Suprapubic skin (tissue), 4 donors: ENCODE measurements at regions not wholly inside any gene's neighbourhood (a gene's known extent, or its start where the extent isn't known, plus 50 kb on each side); places are given as distances from the start of the nearest gene placed in this dataset.
A peak's percentile ranks its signal among the peaks of the same experiment; 100 is the strongest.

Experiments
- DNase-seq, 2 donors: peaks; one replicate each; pipeline ENCODE4 v3.0.0-alpha.2; 2019; ENCODE audit warnings: low spot score in 2 of 2
- H3K27ac ChIP-seq: fragments of 200-600 bp; sonication (generic); one replicate; pipeline ENCODE4 v1.5.1; 2019
- H3K27me3 ChIP-seq: fragments of 200-600 bp; sonication (generic); one replicate; pipeline ENCODE4 v1.5.1; 2019
- H3K36me3 ChIP-seq: fragments of 200-600 bp; sonication (generic); one replicate; pipeline ENCODE4 v1.5.1; 2019
- H3K4me1 ChIP-seq: fragments of 200-600 bp; sonication (generic); one replicate; pipeline ENCODE4 v1.5.1; 2019
- H3K4me3 ChIP-seq: fragments of 200-600 bp; sonication (generic); one replicate; pipeline ENCODE4 v1.5.1; 2019; ENCODE audit warnings: mild to moderate bottlenecking
- H3K9me3 ChIP-seq: fragments of 200-600 bp; sonication (generic); one replicate; pipeline ENCODE4 v1.5.1; 2019
- EP300 ChIP-seq: sonication (generic); formaldehyde crosslinking; IDR thresholded peaks from one replicate; pipeline ENCODE4 v1.6.1; 2017; ENCODE audit warnings: antibody characterized with exemption
- POLR2A ChIP-seq, 2 donors: fragments of 450-650 bp; IDR thresholded peaks; one replicate each; pipeline ENCODE4 v1.6.1; 2017; ENCODE audit warnings: antibody characterized with exemption in 2 of 2, mild to moderate bottlenecking in 2 of 2, moderate library complexity in 2 of 2
- POLR2AphosphoS5 ChIP-seq, 3 donors: sonication (generic); formaldehyde crosslinking; IDR thresholded peaks; one replicate each; pipeline ENCODE4 v1.6.1; 2017; ENCODE audit warnings: antibody characterized with exemption in 3 of 3
- WGBS: methylation state at CpG from one replicate; pipeline ENCODE4 v1.1.5; 2018; 5-methylcytosine and 5-hydroxymethylcytosine counted together
- TF ChIP-seq, protein P1 (sequence below), 2 donors: fragments of 200-600 bp in 1 of 2; fragments of 450-650 bp in 1 of 2; sonication (generic) in 1 of 2; IDR thresholded peaks; one replicate each; pipeline ENCODE4 v1.5.1; 2016 to 2019; ENCODE audit warnings: antibody characterized with exemption in 2 of 2, mild to moderate bottlenecking in 1 of 2, moderate library complexity in 1 of 2

DNA sequence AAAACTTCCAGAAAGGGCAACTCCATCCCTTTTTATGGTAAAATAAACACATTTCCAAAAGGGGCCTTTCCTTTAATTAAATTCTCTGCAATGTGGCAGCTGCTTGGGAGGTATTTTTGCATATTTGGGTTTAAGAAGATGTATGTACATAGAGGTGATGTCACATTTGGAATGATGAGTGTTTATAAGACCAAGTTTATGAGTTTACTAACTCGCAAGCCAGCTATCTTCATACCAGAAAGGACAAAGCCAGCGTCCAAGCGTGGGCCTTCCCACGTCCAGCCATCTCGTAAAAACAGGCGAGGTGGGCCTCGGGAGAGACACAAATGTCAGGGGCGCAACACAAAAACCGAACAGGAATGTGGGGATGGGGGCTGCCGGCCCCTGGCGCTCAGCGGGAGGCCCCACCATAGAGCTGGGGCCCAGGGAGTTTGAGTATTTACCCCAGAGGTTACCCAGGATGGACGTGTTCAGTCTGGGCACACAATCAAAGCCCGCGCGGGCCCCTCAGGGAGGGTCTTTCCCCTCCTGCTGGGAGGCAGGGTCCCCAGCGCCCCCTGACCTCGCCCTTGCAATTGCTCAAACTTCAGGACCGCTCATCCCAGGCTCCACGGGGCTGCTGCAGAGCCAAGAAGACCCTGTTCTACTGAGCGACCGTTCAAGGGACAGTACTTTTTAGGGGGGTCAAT, 137.3 kb downstream of the TWIST2 start:
- no peak overlapping the region for H3K27ac ChIP-seq
- DNase-seq = no peak
- peaks cover 3% of the 10 kb centered on the region for H3K27me3 ChIP-seq
- H3K4me1 ChIP-seq = no peaks in the 10 kb centered on the region
- H3K9me3 ChIP-seq = no peaks in the 10 kb centered on the region
- TF ChIP-seq POLR2AphosphoS5 (IDR thresholded peaks at IDR 0.05) = no peak
- H3K4me3 ChIP-seq = no peak overlapping the region
- 88% methylated on average over 17 of the region's 22 CpGs for WGBS
- no peaks in the 10 kb centered on the region for H3K36me3 ChIP-seq

DNA sequence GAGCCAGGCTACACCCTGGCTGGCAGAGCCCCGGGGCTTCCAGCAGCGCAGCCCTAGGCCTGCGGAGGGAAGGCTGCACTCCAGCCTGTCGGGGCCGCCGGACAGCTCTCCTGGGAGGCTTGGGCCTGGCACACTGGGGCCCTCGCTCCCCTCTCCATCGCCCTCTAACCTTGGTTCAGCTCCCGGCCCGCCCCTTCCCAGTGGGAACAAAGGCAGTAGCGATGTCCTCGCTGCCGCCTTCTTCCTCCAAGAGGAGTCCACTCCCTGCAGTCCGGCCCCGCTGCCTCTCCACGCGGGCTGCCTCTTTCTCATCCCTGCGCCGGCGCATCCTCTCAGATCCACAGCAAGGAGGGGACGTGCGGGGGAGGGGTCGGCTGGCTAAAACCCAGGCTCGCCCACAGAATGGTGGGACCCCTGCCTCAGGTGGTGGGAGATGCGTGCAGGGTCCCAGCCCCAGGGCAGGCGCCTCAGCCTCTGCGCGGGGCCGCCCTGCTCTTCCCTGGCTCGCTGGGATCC, 138.1 kb downstream of the TWIST2 start:
- Histone ChIP-seq H3K27ac (no peak overlapping the region), H3K27me3 (peaks cover 3% of the 10 kb centered on the region), H3K36me3 (no peaks in the 10 kb centered on the region), H3K4me3 (no peak overlapping the region), H3K4me1 (no peaks in the 10 kb centered on the region), H3K9me3 (no peaks in the 10 kb centered on the region)
- DNase-seq = peak in 1 of 2 donors; percentile 57
- TF ChIP-seq EP300 = no peak
- no peak for TF ChIP-seq POLR2A (IDR thresholded peaks at IDR 0.05)
- TF ChIP-seq POLR2AphosphoS5 (IDR thresholded peaks at IDR 0.05) = no peak
- TF ChIP-seq, protein P1, sequence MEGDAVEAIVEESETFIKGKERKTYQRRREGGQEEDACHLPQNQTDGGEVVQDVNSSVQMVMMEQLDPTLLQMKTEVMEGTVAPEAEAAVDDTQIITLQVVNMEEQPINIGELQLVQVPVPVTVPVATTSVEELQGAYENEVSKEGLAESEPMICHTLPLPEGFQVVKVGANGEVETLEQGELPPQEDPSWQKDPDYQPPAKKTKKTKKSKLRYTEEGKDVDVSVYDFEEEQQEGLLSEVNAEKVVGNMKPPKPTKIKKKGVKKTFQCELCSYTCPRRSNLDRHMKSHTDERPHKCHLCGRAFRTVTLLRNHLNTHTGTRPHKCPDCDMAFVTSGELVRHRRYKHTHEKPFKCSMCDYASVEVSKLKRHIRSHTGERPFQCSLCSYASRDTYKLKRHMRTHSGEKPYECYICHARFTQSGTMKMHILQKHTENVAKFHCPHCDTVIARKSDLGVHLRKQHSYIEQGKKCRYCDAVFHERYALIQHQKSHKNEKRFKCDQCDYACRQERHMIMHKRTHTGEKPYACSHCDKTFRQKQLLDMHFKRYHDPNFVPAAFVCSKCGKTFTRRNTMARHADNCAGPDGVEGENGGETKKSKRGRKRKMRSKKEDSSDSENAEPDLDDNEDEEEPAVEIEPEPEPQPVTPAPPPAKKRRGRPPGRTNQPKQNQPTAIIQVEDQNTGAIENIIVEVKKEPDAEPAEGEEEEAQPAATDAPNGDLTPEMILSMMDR (IDR thresholded peaks at IDR 0.05) = no peak
- 84% methylated on average over 12 of the region's 30 CpGs for WGBS

DNA sequence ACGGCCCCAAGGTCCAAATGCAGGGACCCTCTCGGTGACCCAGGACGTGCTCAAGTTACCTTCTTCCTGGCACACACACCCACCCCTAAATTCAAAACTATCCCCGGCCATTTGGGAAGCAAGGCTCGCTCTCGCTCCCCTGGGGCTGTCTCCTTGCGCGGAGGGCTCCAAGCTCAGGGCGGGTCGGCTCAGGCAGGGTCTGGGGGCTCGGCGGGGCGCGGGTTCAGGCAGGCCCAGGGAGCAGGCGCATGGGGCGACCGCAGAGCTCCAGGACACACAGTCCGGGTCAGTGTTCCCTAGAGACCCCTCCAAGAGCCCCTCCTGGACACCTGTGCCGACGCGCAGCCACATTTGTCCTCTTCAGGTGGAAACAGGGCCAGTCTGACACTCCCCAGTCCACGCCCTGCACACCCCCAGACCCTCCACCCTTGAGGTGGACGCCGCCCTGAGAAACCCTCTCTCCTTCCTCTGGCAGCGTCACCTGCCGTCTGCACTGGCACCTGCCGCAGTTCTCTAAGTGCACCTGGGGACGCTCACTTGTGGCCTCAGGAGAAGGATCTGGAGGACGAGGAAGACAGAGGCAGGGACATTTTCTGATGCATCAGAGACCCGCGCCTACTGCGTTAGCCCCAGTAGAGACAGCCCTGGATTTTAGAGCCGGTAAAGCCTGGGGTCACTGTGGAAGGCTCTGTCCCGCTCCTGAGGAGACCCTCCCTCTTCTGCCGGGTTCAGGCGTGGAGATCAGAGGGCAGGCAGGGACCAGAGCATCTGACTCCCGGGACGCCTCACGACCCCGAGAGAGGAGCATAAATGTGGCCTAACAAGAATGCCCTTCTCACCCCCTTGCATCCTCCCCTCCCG, 138.8 kb downstream of the TWIST2 start:
- DNase-seq = peak in 1 of 2 donors; percentile 54
- peaks cover 3% of the 10 kb centered on the region for H3K27me3 ChIP-seq
- no peaks in the 10 kb centered on the region for H3K4me1 ChIP-seq
- H3K27ac ChIP-seq = no peak overlapping the region
- 83% methylated on average over 17 of the region's 41 CpGs for WGBS
- TF ChIP-seq POLR2AphosphoS5 (IDR thresholded peaks at IDR 0.05) (no peak), EP300 (no peak), POLR2A (IDR thresholded peaks at IDR 0.05) (no peak)
- TF ChIP-seq, protein P1 (IDR thresholded peaks at IDR 0.05) = no peak
- H3K36me3 ChIP-seq = no peaks in the 10 kb centered on the region
- H3K4me3 ChIP-seq = no peak overlapping the region
- H3K9me3 ChIP-seq = no peaks in the 10 kb centered on the region

DNA sequence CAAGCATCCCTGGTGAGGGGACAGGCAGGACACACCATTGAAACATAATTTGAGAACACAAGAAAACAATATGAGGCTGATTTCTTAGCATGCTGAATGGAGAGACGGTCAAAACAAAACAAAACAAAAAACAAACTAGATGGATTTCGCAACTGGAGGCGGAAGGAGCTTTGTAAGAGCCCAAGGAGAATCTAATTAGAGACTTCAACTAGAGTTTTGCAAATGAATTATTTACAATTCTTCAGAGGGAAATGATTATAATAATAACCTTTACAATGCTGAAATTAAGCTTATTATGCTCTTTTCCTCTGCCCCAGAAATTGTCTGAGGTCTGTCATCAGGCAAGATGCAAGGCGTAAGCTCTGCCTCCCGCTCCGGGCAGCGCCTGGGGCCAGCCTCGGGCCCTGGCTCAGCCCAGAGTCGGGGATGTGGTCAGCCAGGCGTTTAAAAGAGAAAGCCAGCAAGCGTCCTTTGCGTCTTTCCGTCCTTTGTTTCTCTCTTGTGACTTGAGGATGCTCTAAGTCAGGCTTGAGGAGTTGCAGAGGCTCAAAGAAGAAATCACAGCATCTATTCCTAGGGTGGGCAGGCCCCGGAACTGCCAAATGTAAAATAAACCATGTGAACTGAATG, 139.6 kb downstream of the TWIST2 start:
- H3K27me3 ChIP-seq = peaks cover 3% of the 10 kb centered on the region
- no peaks in the 10 kb centered on the region for H3K36me3 ChIP-seq
- H3K4me3 ChIP-seq = no peak overlapping the region
- 72% methylated on average over 14 of the region's 14 CpGs for WGBS
- H3K4me1 ChIP-seq = no peaks in the 10 kb centered on the region
- TF ChIP-seq POLR2AphosphoS5 (IDR thresholded peaks at IDR 0.05) (no peak), POLR2A (IDR thresholded peaks at IDR 0.05) (no peak), EP300 (no peak)
- TF ChIP-seq, protein P1 (IDR thresholded peaks at IDR 0.05) = no peak
- no peaks in the 10 kb centered on the region for H3K9me3 ChIP-seq
- H3K27ac ChIP-seq = peak overlapping the region; percentile 3
- DNase-seq = no peak

DNA sequence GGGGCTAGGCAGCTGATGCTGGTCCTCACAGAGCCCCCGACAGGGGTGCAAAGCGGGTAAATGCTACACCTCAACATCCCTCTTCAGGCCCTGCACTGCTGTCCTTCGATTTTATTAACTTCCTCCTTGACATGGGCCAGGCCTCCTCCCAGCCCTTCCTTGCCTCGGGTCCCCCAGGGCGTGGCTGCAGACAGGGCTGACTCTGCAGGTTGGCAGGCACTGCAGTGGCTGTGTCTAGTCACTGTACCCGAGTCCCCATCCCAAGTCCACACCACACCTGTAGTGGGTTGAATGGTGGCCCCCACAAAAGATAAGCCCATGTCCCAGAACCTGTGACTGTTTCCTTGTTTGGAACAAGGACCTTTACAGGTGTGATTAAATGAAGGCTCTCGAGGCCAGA, 140.2 kb downstream of the TWIST2 start:
- Histone ChIP-seq H3K36me3 (no peaks in the 10 kb centered on the region), H3K27ac (peak overlapping the region; percentile 3), H3K4me3 (no peak overlapping the region), H3K9me3 (no peaks in the 10 kb centered on the region), H3K4me1 (no peaks in the 10 kb centered on the region), H3K27me3 (peaks cover 3% of the 10 kb centered on the region)
- TF ChIP-seq, protein P1 (IDR thresholded peaks at IDR 0.05) = no peak
- TF ChIP-seq POLR2A (IDR thresholded peaks at IDR 0.05) = no peak
- TF ChIP-seq POLR2AphosphoS5 (IDR thresholded peaks at IDR 0.05) = no peak
- TF ChIP-seq EP300 = no peak
- WGBS = 76% methylated on average over 4 of the region's 7 CpGs
- no peak for DNase-seq
